NCI-H146 (cell line): ENCODE measurements at regions not wholly inside any gene's neighbourhood (a gene's known extent, or its start where the extent isn't known, plus 50 kb on each side); places are given as distances from the start of the nearest gene placed in this dataset.
"Not testable (repeated sequence)": the region's sequence is repeated elsewhere in the genome, so short reads cannot be mapped to it uniquely, and the experiment has no call there.

Experiments used
- DNase-seq: peaks from one replicate; lab custom pipeline; 2025; lab: John Stamatoyannopoulos, UW

GRCh38 chr2:184205048-184205596 lies 393.2 kb upstream of the ZNF804A start:
- no peak for DNase-seq

DNA sequence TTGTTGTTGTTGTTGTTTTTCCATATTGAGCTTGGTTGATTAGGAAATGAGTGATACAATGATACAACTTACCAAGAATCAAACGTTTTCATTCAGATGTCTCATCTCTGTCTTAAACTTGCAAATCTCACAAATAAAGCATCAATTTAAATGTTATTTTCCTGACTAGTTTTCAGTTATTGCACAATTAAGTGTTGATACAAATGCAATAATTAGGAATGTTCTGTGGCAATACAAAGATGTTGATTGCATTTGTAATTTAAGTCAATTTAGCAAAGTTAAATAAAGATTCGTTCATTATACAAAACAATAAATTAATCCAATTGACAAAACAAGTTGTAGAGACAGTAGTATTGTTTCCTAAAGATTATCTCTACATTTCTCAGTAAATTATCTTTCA lies 392.3 kb upstream of the ZNF804A start:
- no peak for DNase-seq

DNA sequence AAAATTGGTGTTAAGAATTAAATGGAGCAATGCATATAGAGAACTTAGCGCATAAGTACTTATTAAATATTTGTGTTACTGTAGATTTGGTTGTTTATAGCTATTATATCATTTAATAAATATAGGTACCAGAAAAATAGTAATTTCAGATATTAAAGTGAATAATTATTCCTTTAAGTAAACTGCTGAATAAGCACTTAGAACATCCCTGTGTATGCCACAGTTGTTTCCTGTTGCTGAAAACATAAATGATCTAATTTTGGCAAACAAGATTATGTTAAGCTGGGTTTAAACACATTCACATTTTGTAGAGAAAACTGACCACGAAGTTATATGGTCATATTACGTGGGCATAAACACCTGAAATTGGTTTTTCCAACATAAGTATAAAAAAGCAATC lies 388.0 kb upstream of the ZNF804A start:
- no peak for DNase-seq

DNA sequence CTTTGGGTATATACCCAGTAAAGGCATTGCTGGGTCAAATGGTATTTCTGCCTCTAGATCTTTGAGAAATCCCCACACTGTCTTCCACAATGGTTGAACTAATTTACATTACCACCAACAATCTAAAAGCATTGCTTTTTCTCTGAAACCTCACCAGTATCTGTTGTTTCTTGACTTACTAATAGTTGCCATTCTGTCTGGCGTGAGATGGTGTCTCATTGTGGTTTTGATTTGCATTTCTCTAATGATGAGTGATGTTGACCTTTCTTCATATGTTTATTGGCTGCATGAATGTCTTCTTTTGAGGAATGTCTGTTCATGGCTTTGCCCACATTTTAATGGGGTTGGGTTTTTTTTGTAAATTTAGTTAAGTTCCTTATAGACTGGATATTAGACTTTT lies 382.6 kb upstream of the ZNF804A start:
- DNase-seq: no peak

DNA sequence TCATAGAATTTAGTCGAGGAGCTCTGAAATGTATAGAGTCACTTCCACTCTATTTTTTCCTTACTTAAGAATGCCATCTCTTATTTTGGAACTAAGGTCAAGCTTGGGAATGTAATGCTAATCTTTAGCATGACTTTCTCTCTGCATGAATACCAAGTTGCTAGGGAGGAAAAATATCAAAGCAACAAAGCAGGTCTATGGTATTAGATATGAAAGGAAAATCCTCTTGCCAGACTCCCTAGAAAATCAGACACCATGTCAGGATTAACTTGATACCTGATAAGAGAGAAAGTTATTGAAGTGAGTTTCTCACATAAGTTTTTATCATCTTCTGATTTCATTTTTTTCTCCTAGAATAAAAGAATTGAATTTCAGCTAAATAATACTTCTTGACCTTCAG lies 341.7 kb upstream of the ZNF804A start:
- no peak for DNase-seq

- DNase-seq: no peak
These were observed 337.0 kb upstream of the ZNF804A start for GRCh38 chr2:184261331-184261730.

DNA sequence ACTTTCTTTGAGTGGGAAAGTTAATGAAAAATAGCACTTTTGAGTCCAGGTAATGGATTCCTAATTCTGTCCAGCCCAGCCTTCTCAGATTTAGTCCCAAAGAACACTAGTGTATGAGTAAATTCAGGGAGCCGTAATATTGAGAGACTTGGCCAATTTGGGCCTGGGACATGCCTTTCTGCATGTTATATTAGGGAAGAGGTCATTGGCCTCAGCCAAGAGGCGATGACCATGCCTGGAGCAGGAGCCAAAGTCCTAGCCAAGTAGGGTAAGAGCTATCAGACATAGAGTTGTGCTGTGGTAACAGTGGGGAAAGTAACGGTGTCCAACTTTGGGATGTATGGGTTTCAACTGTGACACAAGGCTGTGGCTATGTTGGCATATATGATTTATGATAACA lies 336.5 kb upstream of the ZNF804A start:
- no peak for DNase-seq

DNA sequence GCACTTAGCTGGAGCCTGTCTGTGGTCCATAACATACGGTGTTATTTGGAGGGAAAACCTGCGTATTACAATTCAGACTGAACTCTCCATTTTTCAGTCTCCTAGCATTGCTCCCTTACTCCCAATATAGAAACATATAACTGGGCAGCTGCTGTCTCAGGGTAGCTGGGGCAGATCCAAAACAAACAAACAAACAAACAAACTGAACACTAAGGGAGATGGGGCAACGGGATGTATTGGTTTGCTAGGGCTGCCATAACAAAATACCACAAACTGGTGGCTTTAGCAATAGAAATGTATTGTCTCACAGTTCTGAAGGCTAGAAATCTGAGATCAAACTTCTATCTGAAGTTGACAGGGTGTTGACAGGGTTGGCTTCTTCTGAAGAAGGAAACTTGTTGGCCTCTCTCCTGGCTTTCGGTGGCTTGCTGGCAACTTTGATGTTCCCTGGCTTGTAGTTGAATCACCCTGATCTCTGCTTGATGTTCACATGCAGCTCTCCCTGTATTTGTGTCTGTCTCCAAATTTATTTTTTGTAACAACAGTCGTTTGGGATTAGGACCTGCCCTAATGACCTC lies 329.3 kb upstream of the ZNF804A start:
- no peak for DNase-seq

GRCh38 chr2:184270660-184271059 lies 327.7 kb upstream of the ZNF804A start:
- DNase-seq: no peak

GRCh38 chr2:184272056-184272455 lies 326.3 kb upstream of the ZNF804A start:
- no peak for DNase-seq

DNA sequence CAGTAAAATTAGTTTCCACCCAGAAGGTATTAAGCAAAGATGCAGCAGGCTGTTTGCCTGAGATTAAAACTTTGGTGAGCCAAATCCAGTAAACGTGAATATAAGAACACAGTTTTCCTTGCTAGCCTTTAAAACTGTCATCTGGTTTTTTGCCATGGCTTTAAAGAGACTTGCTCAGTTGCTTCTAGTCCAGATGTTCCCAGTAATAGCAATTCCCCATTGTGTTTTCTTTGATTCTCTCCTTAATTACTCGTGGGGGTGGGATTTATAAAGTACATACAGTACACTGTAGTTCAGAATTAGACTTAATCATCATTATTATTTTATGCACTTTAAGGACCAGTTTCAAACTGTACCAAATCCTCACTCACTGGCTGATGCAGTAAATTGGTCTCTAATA lies 303.5 kb upstream of the ZNF804A start:
- DNase-seq: no peak

DNA sequence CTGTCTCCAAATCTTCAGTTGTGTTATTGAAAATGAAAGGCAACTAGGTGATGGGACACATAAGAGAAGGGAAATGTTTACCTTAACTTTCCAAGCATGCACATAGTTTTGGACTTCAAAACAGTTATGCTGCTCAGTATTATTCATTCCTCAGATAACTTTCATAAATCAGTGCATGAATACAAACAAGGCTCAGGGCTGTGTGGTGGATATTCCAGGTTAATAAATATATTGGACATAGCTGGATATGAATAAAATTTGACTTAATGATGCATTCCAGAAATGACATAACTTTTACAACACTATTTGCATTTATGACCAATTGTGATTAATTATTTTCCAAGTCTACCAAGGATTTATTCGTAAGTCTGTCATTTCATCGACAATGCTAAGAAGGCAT lies 301.2 kb upstream of the ZNF804A start:
- DNase-seq: no peak

DNA sequence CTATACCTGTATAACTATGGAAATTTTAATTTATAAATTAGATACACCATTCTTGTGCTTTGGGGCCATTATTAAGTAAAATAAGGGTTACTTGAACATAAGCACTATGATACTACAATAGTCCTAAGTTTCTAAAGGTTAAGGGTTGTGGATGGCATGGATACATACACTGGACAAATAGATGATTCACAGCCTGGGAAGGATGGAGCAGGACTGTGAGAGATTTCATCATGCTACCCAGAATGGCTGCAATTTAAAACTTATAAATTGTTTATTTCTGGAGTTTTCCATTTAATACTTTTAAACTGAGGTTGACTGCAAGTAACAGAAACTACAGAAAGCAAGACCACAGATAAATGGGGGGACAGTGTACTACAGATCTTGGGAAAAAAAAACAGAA lies 295.8 kb upstream of the ZNF804A start:
- DNase-seq: no peak

- no peak for DNase-seq
These were observed 294.3 kb upstream of the ZNF804A start for GRCh38 chr2:184304006-184304405.

- DNase-seq: no peak
These were observed 293.2 kb upstream of the ZNF804A start for GRCh38 chr2:184305105-184305504.

DNA sequence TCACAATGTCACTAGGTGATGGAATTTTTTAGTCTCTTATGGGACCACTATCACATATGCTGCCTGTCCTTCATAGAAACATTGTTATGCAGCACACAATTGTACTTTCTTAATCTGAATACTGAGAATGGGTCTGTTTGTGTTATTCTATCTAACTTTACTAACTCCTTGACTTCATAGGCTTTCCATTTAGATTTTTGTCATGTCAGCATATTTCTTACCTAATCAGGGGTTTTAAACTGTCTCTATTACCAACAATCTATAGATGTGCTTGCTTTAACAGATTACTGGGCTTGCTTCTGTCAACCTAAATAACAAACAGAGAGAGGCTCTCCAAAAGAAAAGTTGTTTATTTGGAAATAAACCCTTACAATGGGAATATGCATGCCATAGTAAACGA lies 289.6 kb upstream of the ZNF804A start:
- DNase-seq: no peak

DNA sequence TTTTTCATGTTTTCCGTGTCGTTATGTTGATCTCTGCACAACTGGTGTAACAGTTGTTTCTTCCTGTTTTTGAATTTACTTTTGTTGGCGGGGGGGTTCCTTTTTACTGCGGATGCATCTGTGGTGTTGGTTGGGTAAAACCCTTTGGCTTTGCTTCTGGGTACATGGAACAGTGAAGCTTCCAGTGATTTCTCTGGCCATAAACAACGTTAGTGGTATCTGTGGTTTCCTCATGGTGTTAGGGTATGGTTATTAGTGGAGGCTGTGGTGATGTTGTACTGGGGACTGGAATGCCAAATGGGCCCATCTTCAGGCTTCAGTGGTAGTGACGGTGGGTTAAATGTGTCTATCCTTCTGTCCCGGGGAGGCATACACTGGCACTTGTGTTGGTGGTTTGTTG lies 285.4 kb upstream of the ZNF804A start:
- no peak for DNase-seq

DNA sequence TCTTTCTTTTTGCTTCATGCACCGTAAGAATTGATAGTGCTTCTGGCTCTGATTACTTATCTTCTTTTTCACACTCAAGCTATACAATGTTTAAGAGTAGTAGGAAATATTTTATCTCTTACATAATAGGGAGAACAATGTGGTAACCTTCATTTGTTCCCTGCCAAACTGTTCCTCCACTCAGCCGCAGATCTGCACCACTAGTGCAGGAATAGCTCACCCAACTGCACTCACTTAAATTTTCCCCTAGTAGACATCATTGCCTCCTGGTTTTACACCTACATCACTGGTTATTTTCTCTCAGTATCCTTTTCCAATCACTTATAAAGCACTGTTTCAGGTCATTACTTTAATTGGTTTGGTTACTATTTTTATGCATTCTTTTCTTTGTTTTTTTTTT lies 283.5 kb upstream of the ZNF804A start:
- no peak for DNase-seq

DNA sequence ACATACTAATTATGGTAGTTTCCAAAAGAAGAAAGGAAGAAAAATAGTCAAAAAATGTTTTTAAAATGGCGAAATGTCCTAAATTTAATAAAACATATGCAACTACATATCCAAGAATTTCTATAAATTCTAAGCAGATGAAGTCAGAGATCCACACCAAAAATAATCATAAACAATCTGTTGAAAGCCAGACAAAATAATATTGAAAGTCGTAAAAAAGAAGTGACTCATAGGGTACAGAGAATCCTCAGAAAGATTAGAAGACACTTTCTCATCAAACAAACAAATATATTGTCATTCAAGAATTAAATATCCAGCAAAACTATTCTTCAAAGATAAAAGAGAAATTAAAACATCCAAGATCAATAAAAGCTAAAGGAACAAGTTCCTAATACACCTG lies 281.4 kb upstream of the ZNF804A start:
- no peak for DNase-seq

GRCh38 chr2:184322615-184323014 lies 275.7 kb upstream of the ZNF804A start:
- DNase-seq: no peak

DNA sequence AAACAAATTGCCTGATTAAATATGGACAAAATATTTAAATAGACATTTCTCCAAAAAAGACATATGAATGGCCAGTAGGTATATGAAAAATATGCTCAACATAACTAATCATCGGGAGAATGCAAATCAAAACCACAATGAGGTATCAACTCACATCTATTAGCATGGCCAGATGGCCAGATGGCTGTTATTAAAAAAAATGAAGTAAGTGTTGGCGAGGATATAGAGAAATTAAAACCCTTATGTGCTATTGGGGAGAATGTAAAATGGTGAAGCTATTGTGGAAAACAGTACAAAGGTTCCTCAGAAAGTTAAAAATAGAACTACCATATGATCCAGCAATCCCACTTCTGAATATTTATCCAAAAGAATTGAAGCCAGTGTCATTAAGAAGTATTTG lies 272.3 kb upstream of the ZNF804A start:
- no peak for DNase-seq

DNA sequence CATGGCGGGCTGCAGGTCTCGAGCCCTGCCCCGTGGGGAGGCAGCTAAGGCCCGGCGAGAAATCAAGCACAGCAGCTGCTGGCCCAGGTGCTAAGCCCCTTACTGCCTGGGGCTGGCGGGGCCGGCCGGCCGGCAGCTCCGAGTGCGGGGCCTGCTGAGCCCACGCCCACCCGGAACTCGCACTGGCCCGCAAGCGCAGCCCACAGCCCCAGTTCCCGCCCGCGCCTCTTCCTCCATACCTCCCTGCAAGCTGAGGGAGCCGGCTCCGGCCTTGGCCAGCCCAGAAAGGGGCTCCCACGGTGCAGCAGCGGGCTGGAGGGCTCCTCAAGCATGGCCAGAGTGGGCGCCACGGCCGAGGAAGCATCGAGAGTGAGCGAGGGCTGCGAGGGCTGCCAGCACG lies 270.5 kb upstream of the ZNF804A start:
- not testable (repeated sequence) for DNase-seq

DNA sequence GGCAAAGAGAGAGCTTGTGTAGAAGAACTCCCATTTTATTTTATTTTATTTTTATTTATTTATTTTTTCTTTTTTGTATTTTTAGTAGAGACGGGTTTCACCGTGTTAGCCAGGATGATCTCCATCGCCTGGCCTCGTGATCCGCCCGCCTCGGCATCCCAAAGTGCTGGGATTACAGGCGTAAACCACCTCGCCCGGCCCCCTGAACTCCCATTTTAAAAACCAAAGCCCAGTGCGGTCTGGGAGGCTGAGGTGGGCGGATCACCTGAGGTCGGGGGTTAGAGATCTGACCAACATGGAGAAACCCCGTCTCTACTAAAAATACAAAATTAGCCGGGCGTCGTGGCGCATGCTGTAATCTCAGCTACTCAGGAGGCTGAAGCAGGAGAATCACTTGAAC lies 267.8 kb upstream of the ZNF804A start:
- not testable (repeated sequence) for DNase-seq

GRCh38 chr2:184336688-184337087 lies 261.6 kb upstream of the ZNF804A start:
- no peak for DNase-seq

GRCh38 chr2:184338771-184339170 lies 259.6 kb upstream of the ZNF804A start:
- DNase-seq: no peak
